Ovary (tissue), 3 donors: ENCODE measurements at regions not wholly inside any gene's neighbourhood (a gene's known extent, or its start where the extent isn't known, plus 50 kb on each side); places are given as distances from the start of the nearest gene placed in this dataset.

Experiments
- EP300 ChIP-seq: sonication (generic); formaldehyde crosslinking; IDR thresholded peaks from one replicate; pipeline ENCODE4 v1.6.1; 2017; ENCODE audit warnings: antibody characterized with exemption
- TF ChIP-seq, protein P1 (sequence below), 3 donors: fragments of 450-650 bp in 2 of 3; fragments of 200-600 bp in 1 of 3; IDR thresholded peaks; one replicate each; pipeline versions ENCODE4 v1.5.1 to v1.8.0; 2016 to 2022; ENCODE audit warnings: antibody characterized with exemption in 3 of 3, mild to moderate bottlenecking in 1 of 3
- donor health status: DM: no; HTN: no; CAD: no.

DNA sequence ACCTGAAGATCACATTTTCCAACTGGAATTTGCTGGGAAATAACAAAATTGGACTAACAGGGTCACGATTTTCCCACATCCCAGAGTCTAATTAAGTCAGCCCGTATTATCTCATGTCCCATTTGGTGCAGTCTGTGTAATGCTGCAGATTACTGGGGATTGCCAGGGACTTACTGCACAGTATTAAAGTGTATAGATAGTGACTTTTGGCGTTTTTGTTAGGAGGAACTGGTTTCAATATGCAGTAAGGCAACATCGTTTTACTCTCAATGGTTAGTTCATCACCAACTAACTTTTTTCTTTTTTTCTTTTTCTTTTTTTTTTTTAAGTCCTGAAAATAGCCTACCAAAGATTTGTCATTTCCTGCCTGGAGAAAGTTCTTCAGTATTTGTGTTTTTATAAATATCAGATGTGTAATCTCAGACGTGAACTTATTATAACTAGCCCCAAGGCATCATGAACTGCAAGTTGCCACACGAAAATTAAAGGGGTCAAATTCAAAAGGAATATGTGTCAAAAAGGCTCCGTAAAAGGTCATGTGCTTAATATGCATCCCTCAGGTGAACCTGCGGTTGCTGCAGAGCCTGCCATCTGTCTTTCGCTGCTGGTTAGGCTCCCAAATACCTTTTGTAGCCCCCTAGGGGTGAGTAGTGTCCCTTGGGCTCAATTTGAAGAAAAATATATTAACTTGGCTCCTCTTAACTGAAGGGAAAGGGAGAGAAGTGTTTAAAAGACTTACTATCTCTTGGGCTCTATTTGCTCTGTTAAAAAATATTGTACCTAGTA, 176.7 kb upstream of the ADAMTSL1 start:
- TF ChIP-seq, protein P1, sequence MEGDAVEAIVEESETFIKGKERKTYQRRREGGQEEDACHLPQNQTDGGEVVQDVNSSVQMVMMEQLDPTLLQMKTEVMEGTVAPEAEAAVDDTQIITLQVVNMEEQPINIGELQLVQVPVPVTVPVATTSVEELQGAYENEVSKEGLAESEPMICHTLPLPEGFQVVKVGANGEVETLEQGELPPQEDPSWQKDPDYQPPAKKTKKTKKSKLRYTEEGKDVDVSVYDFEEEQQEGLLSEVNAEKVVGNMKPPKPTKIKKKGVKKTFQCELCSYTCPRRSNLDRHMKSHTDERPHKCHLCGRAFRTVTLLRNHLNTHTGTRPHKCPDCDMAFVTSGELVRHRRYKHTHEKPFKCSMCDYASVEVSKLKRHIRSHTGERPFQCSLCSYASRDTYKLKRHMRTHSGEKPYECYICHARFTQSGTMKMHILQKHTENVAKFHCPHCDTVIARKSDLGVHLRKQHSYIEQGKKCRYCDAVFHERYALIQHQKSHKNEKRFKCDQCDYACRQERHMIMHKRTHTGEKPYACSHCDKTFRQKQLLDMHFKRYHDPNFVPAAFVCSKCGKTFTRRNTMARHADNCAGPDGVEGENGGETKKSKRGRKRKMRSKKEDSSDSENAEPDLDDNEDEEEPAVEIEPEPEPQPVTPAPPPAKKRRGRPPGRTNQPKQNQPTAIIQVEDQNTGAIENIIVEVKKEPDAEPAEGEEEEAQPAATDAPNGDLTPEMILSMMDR (IDR thresholded peaks at IDR 0.05): no peak
- TF ChIP-seq EP300: no peak
